HEK293 (cell line): ENCODE measurements at regions not wholly inside any gene's neighbourhood (a gene's known extent, or its start where the extent isn't known, plus 50 kb on each side); places are given as distances from the start of the nearest gene placed in this dataset.

ENCODE experiments used
- CTCF ChIA-PET: fragments of 350-600 bp; formaldehyde crosslinking; extraction: SDS; loops from one replicate; lab custom pipeline; 2021; ENCODE audit warnings: antibody characterized with exemption; lab: Yijun Ruan, JAX
- POLR2A ChIA-PET: fragments of 300-600 bp; formaldehyde crosslinking; extraction: SDS; loops from one replicate; lab custom pipeline; 2020; ENCODE audit warnings: antibody characterized with exemption, inconsistent platforms; lab: Yijun Ruan, JAX
- H3K27ac ChIP-seq: fragments of 200-500 bp; sonication (Bioruptor generic); 2 replicates; pipeline ENCODE4 v1.5.1; 2014; ENCODE audit warnings: low read depth, low read length, control low read depth, inconsistent platforms; ENCODE audit errors: extremely low read depth
- H3K36me3 ChIP-seq, 2 experiments: fragments of 200-500 bp in 1 of 2; sonication (Bioruptor generic) in 1 of 2; 1 replicate in 1 of 2; 2 replicates in 1 of 2; pipeline ENCODE4 v1.5.1; 2014 to 2017; ENCODE audit warnings: inconsistent platforms in 2 of 2, low read length in 2 of 2; ENCODE audit not compliant: control insufficient read depth in 2 of 2, insufficient read depth in 1 of 2
- H3K4me1 ChIP-seq: fragments of 200-500 bp; sonication (Bioruptor generic); 2 replicates; pipeline ENCODE4 v1.5.1; 2014; ENCODE audit warnings: mild to moderate bottlenecking, low read length, inconsistent platforms; ENCODE audit not compliant: control insufficient read depth, insufficient read depth
- H3K4me3 ChIP-seq: 2 replicates; pipeline ENCODE4 v1.5.1; 2011; ENCODE audit warnings: low read depth, mild to moderate bottlenecking, control low read depth, low read length, moderate library complexity
- H3K9me3 ChIP-seq: fragments of 200-500 bp; sonication (Bioruptor generic); 2 replicates; pipeline ENCODE4 v1.5.1; 2014; ENCODE audit warnings: low read depth, low read length, inconsistent platforms; ENCODE audit not compliant: control insufficient read depth, insufficient read depth
- BCL11A ChIP-seq: fragments of 450-650 bp; formaldehyde crosslinking; IDR thresholded peaks from 2 replicates; pipeline ENCODE4 v1.5.1; 2016; ENCODE audit warnings: low read depth, missing biosample characterization, missing genetic modification characterization
- FEZF1 ChIP-seq: fragments of 450-650 bp; formaldehyde crosslinking; IDR thresholded peaks from 2 replicates; pipeline ENCODE4 v1.5.1; 2016; ENCODE audit warnings: missing biosample characterization, missing genetic modification characterization
- HOXA7 ChIP-seq: sonication (generic); formaldehyde crosslinking; IDR thresholded peaks from 2 replicates; pipeline ENCODE4 v1.8.1; 2022; ENCODE audit warnings: missing genetic modification reagents, borderline replicate concordance
- PRDM6 ChIP-seq: fragments of 450-650 bp; formaldehyde crosslinking; IDR thresholded peaks from 2 replicates; pipeline ENCODE4 v1.5.1; 2017; ENCODE audit warnings: missing biosample characterization, missing genetic modification characterization
- SCRT2 ChIP-seq: fragments of 450-650 bp; formaldehyde crosslinking; IDR thresholded peaks from 2 replicates; pipeline ENCODE4 v1.5.1; 2016; ENCODE audit warnings: missing biosample characterization, missing genetic modification characterization
- WT1 ChIP-seq: fragments of 450-650 bp; formaldehyde crosslinking; IDR thresholded peaks from 2 replicates; pipeline ENCODE4 v1.5.1; 2016; ENCODE audit warnings: missing biosample characterization, missing genetic modification characterization
- YY2 ChIP-seq: fragments of 450-650 bp; formaldehyde crosslinking; IDR thresholded peaks from 2 replicates; pipeline ENCODE4 v1.5.1; 2016; ENCODE audit warnings: missing biosample characterization, missing genetic modification characterization
- ZNF10 ChIP-seq: fragments of 450-650 bp; formaldehyde crosslinking; IDR thresholded peaks from 2 replicates; pipeline ENCODE4 v1.5.1; 2017; ENCODE audit warnings: missing biosample characterization, missing genetic modification characterization
- ZNF121 ChIP-seq: fragments of 450-650 bp; formaldehyde crosslinking; IDR thresholded peaks from 2 replicates; pipeline ENCODE4 v1.5.1; 2016; ENCODE audit warnings: missing biosample characterization, missing genetic modification characterization
- ZNF174 ChIP-seq: fragments of 450-650 bp; formaldehyde crosslinking; IDR thresholded peaks from 2 replicates; pipeline ENCODE4 v1.5.0; 2017; ENCODE audit warnings: missing biosample characterization, mild to moderate bottlenecking, missing genetic modification characterization
- ZNF221 ChIP-seq: fragments of 450-650 bp; formaldehyde crosslinking; IDR thresholded peaks from 2 replicates; pipeline ENCODE4 v1.5.1; 2017; ENCODE audit warnings: missing biosample characterization, missing genetic modification characterization, borderline replicate concordance
- ZNF239 ChIP-seq: fragments of 450-650 bp; formaldehyde crosslinking; IDR thresholded peaks from 2 replicates; pipeline ENCODE4 v1.5.1; 2016; ENCODE audit warnings: missing biosample characterization, missing genetic modification characterization
- ZNF335 ChIP-seq: fragments of 450-650 bp; formaldehyde crosslinking; conservative IDR thresholded peaks from 2 replicates; pipeline ENCODE4 v1.5.1; 2016; ENCODE audit warnings: missing biosample characterization, missing genetic modification characterization
- ZNF416 ChIP-seq: fragments of 450-650 bp; formaldehyde crosslinking; IDR thresholded peaks from 2 replicates; pipeline ENCODE4 v1.5.1; 2016; ENCODE audit warnings: missing biosample characterization, missing genetic modification characterization
- ZNF510 ChIP-seq: fragments of 450-650 bp; formaldehyde crosslinking; IDR thresholded peaks from 2 replicates; pipeline ENCODE4 v1.5.1; 2018; ENCODE audit warnings: mild to moderate bottlenecking, missing genetic modification characterization, missing biosample characterization; ENCODE audit not compliant: insufficient replicate concordance
- ZNF530 ChIP-seq: fragments of 450-650 bp; formaldehyde crosslinking; IDR thresholded peaks from 2 replicates; pipeline ENCODE4 v1.5.1; 2016; ENCODE audit warnings: low read depth, missing biosample characterization, missing genetic modification characterization
- ZNF610 ChIP-seq: fragments of 450-650 bp; formaldehyde crosslinking; IDR thresholded peaks from 2 replicates; pipeline ENCODE4 v1.5.1; 2016; ENCODE audit warnings: missing biosample characterization, missing genetic modification characterization, borderline replicate concordance
- ZNF645 ChIP-seq: fragments of 450-650 bp; formaldehyde crosslinking; IDR thresholded peaks from 2 replicates; pipeline ENCODE4; 2016; ENCODE audit warnings: missing biosample characterization, missing genetic modification characterization
- ZNF670 ChIP-seq: fragments of 450-650 bp; formaldehyde crosslinking; IDR thresholded peaks from 2 replicates; pipeline ENCODE4 v1.5.1; 2016; ENCODE audit warnings: missing biosample characterization, missing genetic modification characterization, low read depth
- ZNF677 ChIP-seq: fragments of 450-650 bp; IDR thresholded peaks from 2 replicates; pipeline ENCODE4 v1.5.0; 2018; ENCODE audit warnings: missing biosample characterization, mild to moderate bottlenecking, missing genetic modification characterization, moderate library complexity
- ZXDB ChIP-seq: fragments of 450-650 bp; formaldehyde crosslinking; IDR thresholded peaks from 2 replicates; pipeline ENCODE4 v1.5.1; 2016; ENCODE audit warnings: missing biosample characterization, missing genetic modification characterization
- TF ChIP-seq, protein P1 (sequence below): fragments of 450-650 bp; formaldehyde crosslinking; optimal IDR thresholded peaks from 2 replicates; pipeline ENCODE3; 2016; ENCODE audit warnings: missing biosample characterization, mild to moderate bottlenecking, missing genetic modification characterization
- TF ChIP-seq, protein P2 (sequence below): fragments of 450-650 bp; formaldehyde crosslinking; conservative IDR thresholded peaks from 2 replicates; pipeline ENCODE4 v1.5.1; 2016; ENCODE audit warnings: low read depth, missing biosample characterization, missing genetic modification characterization

GRCh38 chr6:141133346-141133745, 999.4 kb upstream of the GJE1 start:
- CTCF ChIA-PET: interaction anchor here (0.7 kb wide), 1 partner anchor 432 kb away, joined by 3 read pairs; no protein-coding TSS in a partner anchor
- POLR2A ChIA-PET: no interaction called here
- H3K36me3 ChIP-seq: no peaks in the 10 kb centered on the region
- no peaks in the 10 kb centered on the region for H3K4me1 ChIP-seq
- H3K27ac ChIP-seq: no peak overlapping the region
- TF ChIP-seq ZXDB (tag by site-specific recombination) (no peak), ZNF416 (tag by site-specific recombination) (no peak), ZNF645 (tag by site-specific recombination) (no peak), YY2 (tag by site-specific recombination) (no peak), ZNF221 (tag by site-specific recombination) (no peak)
- H3K4me3 ChIP-seq: no peak overlapping the region
- H3K9me3 ChIP-seq: no peaks in the 10 kb centered on the region

DNA sequence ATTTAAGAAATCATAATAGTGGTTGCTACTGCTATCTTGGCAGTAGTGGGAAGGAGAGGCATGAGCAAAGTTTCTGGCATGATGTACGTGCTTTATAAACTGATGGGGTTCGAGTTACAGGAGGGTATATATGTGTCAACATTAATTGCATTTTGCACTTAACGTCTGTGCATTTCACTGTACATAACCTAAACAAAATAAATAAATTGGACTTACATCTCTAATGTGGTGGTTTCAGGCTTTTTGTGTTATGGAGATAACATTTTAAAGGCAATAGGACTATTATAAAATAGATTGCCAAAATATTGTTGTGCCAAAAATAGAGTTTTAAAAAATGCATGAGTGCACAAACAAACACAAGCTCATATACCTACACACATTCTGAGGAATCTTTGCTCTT, 1001.1 kb upstream of the GJE1 start:
- CTCF ChIA-PET: no interaction called here
- no peak overlapping the region for H3K27ac ChIP-seq

DNA sequence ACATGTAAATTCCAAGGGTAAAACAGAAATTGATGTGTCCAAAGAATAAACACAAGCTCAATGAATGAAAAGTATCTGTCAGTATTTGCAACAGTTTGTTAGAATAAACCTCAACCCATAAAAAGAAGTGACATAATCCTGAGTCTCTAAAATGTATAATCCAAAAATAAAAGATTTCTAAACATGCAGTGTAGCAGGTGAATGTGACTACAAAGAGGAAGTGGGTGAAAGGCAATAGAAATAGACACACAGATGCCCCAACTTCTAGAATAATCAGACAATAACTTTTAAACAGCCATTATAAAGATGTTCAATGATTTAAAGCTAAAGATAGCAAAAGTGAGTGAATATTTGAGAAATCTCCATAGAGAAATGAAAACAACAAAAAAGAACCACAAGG, 1009.2 kb upstream of the GJE1 start:
- Histone ChIP-seq H3K4me1 (no peaks in the 10 kb centered on the region), H3K4me3 (no peak overlapping the region), H3K27ac (no peak overlapping the region), H3K9me3 (no peaks in the 10 kb centered on the region), H3K36me3 (no peaks in the 10 kb centered on the region)
- no peak for TF ChIP-seq ZNF677 (tag by site-specific recombination)
- TF ChIP-seq, protein P1, sequence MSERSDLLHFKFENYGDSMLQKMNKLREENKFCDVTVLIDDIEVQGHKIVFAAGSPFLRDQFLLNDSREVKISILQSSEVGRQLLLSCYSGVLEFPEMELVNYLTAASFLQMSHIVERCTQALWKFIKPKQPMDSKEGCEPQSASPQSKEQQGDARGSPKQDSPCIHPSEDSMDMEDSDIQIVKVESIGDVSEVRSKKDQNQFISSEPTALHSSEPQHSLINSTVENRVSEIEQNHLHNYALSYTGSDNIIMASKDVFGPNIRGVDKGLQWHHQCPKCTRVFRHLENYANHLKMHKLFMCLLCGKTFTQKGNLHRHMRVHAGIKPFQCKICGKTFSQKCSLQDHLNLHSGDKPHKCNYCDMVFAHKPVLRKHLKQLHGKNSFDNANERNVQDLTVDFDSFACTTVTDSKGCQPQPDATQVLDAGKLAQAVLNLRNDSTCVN (tag by site-specific recombination): no peak
- TF ChIP-seq BCL11A (tag by site-specific recombination): no peak
- TF ChIP-seq ZNF174 (tag by site-specific recombination): no peak
- TF ChIP-seq SCRT2 (tag by site-specific recombination): no peak
- TF ChIP-seq, protein P2, sequence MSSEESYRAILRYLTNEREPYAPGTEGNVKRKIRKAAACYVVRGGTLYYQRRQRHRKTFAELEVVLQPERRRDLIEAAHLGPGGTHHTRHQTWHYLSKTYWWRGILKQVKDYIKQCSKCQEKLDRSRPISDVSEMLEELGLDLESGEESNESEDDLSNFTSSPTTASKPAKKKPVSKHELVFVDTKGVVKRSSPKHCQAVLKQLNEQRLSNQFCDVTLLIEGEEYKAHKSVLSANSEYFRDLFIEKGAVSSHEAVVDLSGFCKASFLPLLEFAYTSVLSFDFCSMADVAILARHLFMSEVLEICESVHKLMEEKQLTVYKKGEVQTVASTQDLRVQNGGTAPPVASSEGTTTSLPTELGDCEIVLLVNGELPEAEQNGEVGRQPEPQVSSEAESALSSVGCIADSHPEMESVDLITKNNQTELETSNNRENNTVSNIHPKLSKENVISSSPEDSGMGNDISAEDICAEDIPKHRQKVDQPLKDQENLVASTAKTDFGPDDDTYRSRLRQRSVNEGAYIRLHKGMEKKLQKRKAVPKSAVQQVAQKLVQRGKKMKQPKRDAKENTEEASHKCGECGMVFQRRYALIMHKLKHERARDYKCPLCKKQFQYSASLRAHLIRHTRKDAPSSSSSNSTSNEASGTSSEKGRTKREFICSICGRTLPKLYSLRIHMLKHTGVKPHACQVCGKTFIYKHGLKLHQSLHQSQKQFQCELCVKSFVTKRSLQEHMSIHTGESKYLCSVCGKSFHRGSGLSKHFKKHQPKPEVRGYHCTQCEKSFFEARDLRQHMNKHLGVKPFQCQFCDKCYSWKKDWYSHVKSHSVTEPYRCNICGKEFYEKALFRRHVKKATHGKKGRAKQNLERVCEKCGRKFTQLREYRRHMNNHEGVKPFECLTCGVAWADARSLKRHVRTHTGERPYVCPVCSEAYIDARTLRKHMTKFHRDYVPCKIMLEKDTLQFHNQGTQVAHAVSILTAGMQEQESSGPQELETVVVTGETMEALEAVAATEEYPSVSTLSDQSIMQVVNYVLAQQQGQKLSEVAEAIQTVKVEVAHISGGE (tag by site-specific recombination): no peak
- no peak for TF ChIP-seq ZNF121 (tag by site-specific recombination)
- no peak for TF ChIP-seq ZNF10 (tag by site-specific recombination)
- no peak for TF ChIP-seq ZNF510 (tag by site-specific recombination)
- no peak for TF ChIP-seq ZNF239 (tag by site-specific recombination)
- no peak for TF ChIP-seq PRDM6 (tag by site-specific recombination)
- no peak for TF ChIP-seq ZNF335 (tag by site-specific recombination)
- no peak for TF ChIP-seq ZNF670 (tag by site-specific recombination)
- TF ChIP-seq HOXA7: no peak
- POLR2A ChIA-PET: no interaction called here
- CTCF ChIA-PET: no interaction called here

More for the DNA sequence above, 1001.1 kb upstream of the GJE1 start:
- Histone ChIP-seq H3K9me3 (no peaks in the 10 kb centered on the region), H3K4me3 (no peak overlapping the region)
- TF ChIP-seq ZNF610 (tag by site-specific recombination) (no peak), FEZF1 (tag by site-specific recombination) (peak; percentile 67), ZNF530 (tag by site-specific recombination) (no peak), WT1 (tag by site-specific recombination) (peak; percentile 77)
- TF ChIP-seq, all 188 proteins: peak for 2
- Histone ChIP-seq H3K36me3 (no peaks in the 10 kb centered on the region), H3K4me1 (no peaks in the 10 kb centered on the region)
- POLR2A ChIA-PET: no interaction called here
